ENCODE measurements at regions not wholly inside any gene's neighbourhood (a gene's known extent, or its start where the extent isn't known, plus 50 kb on each side); places are given as distances from the start of the nearest gene placed in this dataset.
"Not testable (repeated sequence)": the region's sequence is repeated elsewhere in the genome, so short reads cannot be mapped to it uniquely, and the experiment has no call there.

GRCh38 chr18:25534401-25534800 is 182.4 kb upstream of the ZNF521 start:
- Histone ChIP-seq H3K27ac (ENCODE audit: low read depth, low read length) (no peak overlapping the region), H3K9me3 (ENCODE audit: control insufficient read depth, insufficient read depth, low read length) (no peaks in the 10 kb centered on the region), H3K4me3 (ENCODE audit: low read depth, low read length) (no peak overlapping the region), H3K27me3 (ENCODE audit: control insufficient read depth, insufficient read depth, low read length) (no peaks in the 10 kb centered on the region)
- CTCF ChIA-PET: no interaction called here
- no peak for TF ChIP-seq CTCF (IDR thresholded peaks at IDR 0.05; ENCODE audit: low read depth, low read length)
- POLR2A ChIA-PET: no interaction called here
- no peak for DNase-seq (ENCODE audit: low read depth, low spot score)

GRCh38 chr18:25533218-25533617 is 181.3 kb upstream of the ZNF521 start:
- DNase-seq (ENCODE audit: low read depth, low spot score): no peak
- ChIA-PET CTCF (no interaction called here), POLR2A (no interaction called here)
- Histone ChIP-seq H3K27me3 (ENCODE audit: control insufficient read depth, insufficient read depth, low read length) (no peaks in the 10 kb centered on the region), H3K9me3 (ENCODE audit: control insufficient read depth, insufficient read depth, low read length) (no peaks in the 10 kb centered on the region), H3K4me3 (ENCODE audit: low read depth, low read length) (no peak overlapping the region), H3K27ac (ENCODE audit: low read depth, low read length) (no peak overlapping the region)
- no peak for TF ChIP-seq CTCF (IDR thresholded peaks at IDR 0.05; ENCODE audit: low read depth, low read length)

- no peak for TF ChIP-seq CTCF (IDR thresholded peaks at IDR 0.05; ENCODE audit: low read depth, low read length)
- POLR2A ChIA-PET: no interaction called here
- CTCF ChIA-PET: interaction anchor here (0.8 kb wide), 1 partner anchor 301 kb away, joined by 3 read pairs; no protein-coding TSS in a partner anchor
Observed at GRCh38 chr18:25531207-25531606, 179.2 kb upstream of the ZNF521 start.

GRCh38 chr18:25525789-25526188 is 173.8 kb upstream of the ZNF521 start:
- H3K27ac ChIP-seq (ENCODE audit: low read depth, low read length); DNase-seq (ENCODE audit: low read depth, low spot score); CTCF ChIA-PET; H3K9me3 ChIP-seq (ENCODE audit: control insufficient read depth, insufficient read depth, low read length); POLR2A ChIA-PET; H3K27me3 ChIP-seq (ENCODE audit: control insufficient read depth, insufficient read depth, low read length); H3K4me3 ChIP-seq (ENCODE audit: low read depth, low read length): not testable (repeated sequence)

More at GRCh38 chr18:25531207-25531606, 179.2 kb upstream of the ZNF521 start:
- no peak overlapping the region for H3K27ac ChIP-seq (ENCODE audit: low read depth, low read length)
- H3K4me3 ChIP-seq (ENCODE audit: low read depth, low read length): no peak overlapping the region
- H3K27me3 ChIP-seq (ENCODE audit: control insufficient read depth, insufficient read depth, low read length): no peaks in the 10 kb centered on the region
- DNase-seq (ENCODE audit: low read depth, low spot score): no peak
- no peaks in the 10 kb centered on the region for H3K9me3 ChIP-seq (ENCODE audit: control insufficient read depth, insufficient read depth, low read length)

GRCh38 chr18:25518716-25519053 is 166.7 kb upstream of the ZNF521 start:
- H3K27me3 ChIP-seq (ENCODE audit: control insufficient read depth, insufficient read depth, low read length): peaks cover 3% of the 10 kb centered on the region
- ChIA-PET CTCF (no interaction called here), POLR2A (no interaction called here)
- no peak overlapping the region for H3K4me3 ChIP-seq (ENCODE audit: low read depth, low read length)
- no peak for DNase-seq (ENCODE audit: low read depth, low spot score)
- no peak overlapping the region for H3K27ac ChIP-seq (ENCODE audit: low read depth, low read length)
- no peaks in the 10 kb centered on the region for H3K9me3 ChIP-seq (ENCODE audit: control insufficient read depth, insufficient read depth, low read length)
- no peak for TF ChIP-seq CTCF (IDR thresholded peaks at IDR 0.05; ENCODE audit: low read depth, low read length)

Data from AG04450 (cell line).